Subcutaneous abdominal adipose tissue (tissue), 5 donors: ENCODE measurements at regions not wholly inside any gene's neighbourhood (a gene's known extent, or its start where the extent isn't known, plus 50 kb on each side); places are given as distances from the start of the nearest gene placed in this dataset.

ENCODE experiments used
- H3K27ac ChIP-seq: one replicate; pipeline ENCODE4 v1.7.0; 2013; ENCODE audit warnings: low read depth, mild to moderate bottlenecking, inconsistent platforms, low read length, moderate library complexity
- H3K27me3 ChIP-seq, 5 donors: one replicate each; pipeline ENCODE4 v1.7.0; 2013; ENCODE audit warnings: low read length in 5 of 5, inconsistent platforms in 1 of 5; ENCODE audit not compliant: control insufficient read depth in 5 of 5, insufficient read depth in 4 of 5
- H3K36me3 ChIP-seq, 5 donors: one replicate each; pipeline ENCODE4 v1.7.0; 2013; ENCODE audit warnings: low read length in 5 of 5; ENCODE audit not compliant: control insufficient read depth in 5 of 5, insufficient read depth in 5 of 5
- H3K4me1 ChIP-seq, 5 donors: one replicate each; pipeline ENCODE4 v1.7.0; 2013; ENCODE audit warnings: low read length in 5 of 5, mild to moderate bottlenecking in 3 of 5, moderate library complexity in 1 of 5; ENCODE audit not compliant: control insufficient read depth in 5 of 5, insufficient read depth in 5 of 5
- H3K4me3 ChIP-seq, 5 donors: one replicate each; pipeline ENCODE4 v1.7.0; 2013; ENCODE audit warnings: low read length in 5 of 5, low read depth in 1 of 5
- H3K9ac ChIP-seq, 5 donors: one replicate each; pipeline ENCODE4 v1.7.0; 2013; ENCODE audit warnings: low read length in 5 of 5, mild to moderate bottlenecking in 4 of 5, moderate library complexity in 3 of 5
- H3K9me3 ChIP-seq, 5 donors: one replicate each; pipeline ENCODE4 v1.7.0; 2013; ENCODE audit warnings: low read length in 5 of 5; ENCODE audit not compliant: control insufficient read depth in 5 of 5
- donor health status: healthy.
- donor health status: healthy.
- donor health status: healthy.
- donor health status: healthy.
- donor health status: healthy.

DNA sequence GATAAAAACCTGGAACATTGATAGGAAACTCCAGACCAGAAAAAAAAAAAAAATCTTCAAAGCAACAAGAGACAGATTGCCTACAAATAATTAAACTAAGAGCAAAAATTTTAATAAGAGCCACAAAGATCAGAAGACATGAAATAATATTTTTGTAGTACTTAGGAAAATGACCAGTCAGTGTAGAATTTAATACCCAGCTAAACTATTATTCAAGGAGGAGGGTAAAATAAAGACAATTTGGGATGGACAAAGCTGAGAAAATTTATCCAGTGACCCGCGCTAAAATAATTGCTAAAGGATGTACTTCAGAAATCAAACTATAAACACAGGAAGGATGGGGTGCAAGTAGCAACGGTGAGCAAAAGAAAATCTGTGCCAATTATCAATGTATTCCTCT, 133.2 kb downstream of the AQP9 start:
- Histone ChIP-seq H3K4me3 (no peak overlapping the region), H3K9ac (no peak overlapping the region), H3K36me3 (no peaks in the 10 kb centered on the region), H3K27me3 (no peaks in the 10 kb centered on the region), H3K9me3 (peaks cover 0 to 8% (median 5%) of the 10 kb centered on the region in 5 donors), H3K4me1 (peaks cover 0 to 5% (median 0%) of the 10 kb centered on the region in 5 donors), H3K27ac (no peak overlapping the region)

GRCh38 chr15:58273104-58273503, 134.9 kb downstream of the AQP9 start:
- peaks cover 0 to 8% (median 5%) of the 10 kb centered on the region in 5 donors for H3K9me3 ChIP-seq
- H3K4me3 ChIP-seq: no peak overlapping the region
- no peak overlapping the region for H3K27ac ChIP-seq
- no peak overlapping the region for H3K9ac ChIP-seq
- H3K27me3 ChIP-seq: no peaks in the 10 kb centered on the region
- no peaks in the 10 kb centered on the region for H3K36me3 ChIP-seq
- H3K4me1 ChIP-seq: peaks cover 0 to 5% (median 0%) of the 10 kb centered on the region in 5 donors

DNA sequence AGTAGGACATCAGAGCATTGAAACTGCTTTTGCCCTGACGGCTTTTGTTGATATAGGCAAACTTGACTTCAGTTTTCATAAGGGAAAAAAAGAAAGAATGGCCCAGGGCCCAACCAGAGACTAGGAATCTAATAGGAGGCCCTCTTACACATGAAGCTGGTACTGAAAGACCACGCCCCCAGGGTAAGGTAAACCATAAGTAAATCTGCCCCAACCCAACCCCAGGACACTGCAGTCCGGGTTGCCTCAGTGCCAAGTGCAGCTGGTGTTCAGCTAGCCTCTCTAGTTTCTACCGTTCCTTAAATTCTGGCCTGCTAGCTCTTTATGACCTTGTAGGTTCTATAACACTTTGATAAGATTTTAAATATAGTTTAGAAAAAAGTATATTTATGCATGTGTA, 136.7 kb downstream of the AQP9 start:
- no peak overlapping the region for H3K27ac ChIP-seq
- H3K9ac ChIP-seq: no peak overlapping the region
- peaks cover 0 to 3% (median 0%) of the 10 kb centered on the region in 5 donors for H3K27me3 ChIP-seq
- no peak overlapping the region for H3K4me3 ChIP-seq
- H3K36me3 ChIP-seq: no peaks in the 10 kb centered on the region
- peaks cover 0 to 8% (median 5%) of the 10 kb centered on the region in 5 donors for H3K9me3 ChIP-seq
- peaks cover 0 to 4% (median 0%) of the 10 kb centered on the region in 5 donors for H3K4me1 ChIP-seq

DNA sequence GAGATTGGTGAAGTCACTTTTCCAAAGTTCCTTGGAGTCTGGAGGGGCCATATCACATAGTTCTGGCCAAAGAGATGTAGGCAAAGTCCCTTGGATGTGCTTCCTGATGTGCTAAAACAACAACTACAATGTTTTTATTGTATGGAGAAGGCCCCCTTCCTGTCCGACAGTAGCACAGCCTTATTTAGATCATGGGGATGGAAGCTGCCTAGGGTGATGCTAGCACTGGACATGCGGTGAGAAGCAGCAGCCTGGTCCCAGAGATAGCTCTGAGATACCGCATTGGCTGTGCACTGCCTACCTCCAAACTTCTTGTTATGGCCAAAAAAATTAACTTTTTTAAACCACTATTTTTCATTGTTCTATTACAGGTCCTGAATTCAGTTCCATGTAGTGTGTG, 137.6 kb downstream of the AQP9 start:
- Histone ChIP-seq H3K27me3 (peaks cover 0 to 3% (median 0%) of the 10 kb centered on the region in 5 donors), H3K36me3 (no peaks in the 10 kb centered on the region), H3K9me3 (peaks cover 0 to 8% (median 5%) of the 10 kb centered on the region in 5 donors), H3K4me1 (no peaks in the 10 kb centered on the region), H3K4me3 (no peak overlapping the region), H3K9ac (no peak overlapping the region), H3K27ac (no peak overlapping the region)

DNA sequence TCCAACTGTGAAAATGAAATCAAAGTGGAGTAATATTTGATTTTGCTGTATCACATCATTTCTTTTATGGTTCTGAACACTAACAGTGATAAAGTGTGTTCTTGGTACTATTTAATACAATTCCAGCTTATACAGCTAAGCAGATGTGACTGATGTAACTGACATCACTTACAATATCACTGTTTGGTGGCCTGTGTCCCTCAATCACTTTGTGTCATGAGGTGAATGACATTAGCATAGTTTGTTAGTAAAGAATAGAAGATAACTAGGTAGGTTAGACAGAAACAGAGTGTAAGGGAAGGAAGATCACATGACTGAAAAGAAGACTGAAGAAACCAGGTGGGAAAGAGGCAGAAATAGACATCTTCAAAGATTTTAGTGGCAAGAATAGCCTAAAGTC, 138.7 kb downstream of the AQP9 start:
- H3K9me3 ChIP-seq: peaks cover 0 to 2% (median 1%) of the 10 kb centered on the region in 5 donors
- H3K4me3 ChIP-seq: no peak overlapping the region
- H3K27ac ChIP-seq: no peak overlapping the region
- H3K4me1 ChIP-seq: no peaks in the 10 kb centered on the region
- H3K9ac ChIP-seq: no peak overlapping the region
- H3K27me3 ChIP-seq: peaks cover 0 to 3% (median 0%) of the 10 kb centered on the region in 5 donors
- no peaks in the 10 kb centered on the region for H3K36me3 ChIP-seq

DNA sequence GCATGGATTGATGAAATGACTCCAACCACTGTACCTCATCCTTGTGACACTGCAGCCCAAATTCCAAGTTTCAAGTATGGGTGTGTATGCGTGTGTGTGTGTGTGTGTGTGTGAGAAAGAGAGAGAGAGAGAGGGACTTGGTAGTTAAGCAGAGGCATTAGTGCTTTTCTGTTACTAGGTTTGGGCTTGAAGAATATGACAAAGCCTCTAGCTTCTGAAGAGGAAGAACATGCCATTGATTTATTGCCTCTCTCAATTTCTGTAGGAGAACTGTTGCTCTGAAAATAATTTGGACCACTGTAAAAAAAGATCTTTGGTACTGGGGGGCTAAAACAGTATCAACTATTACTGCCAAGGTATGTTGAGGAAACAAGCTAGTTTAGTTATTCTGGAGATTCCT, 139.2 kb downstream of the AQP9 start:
- Histone ChIP-seq H3K9me3 (no peaks in the 10 kb centered on the region), H3K27ac (no peak overlapping the region), H3K36me3 (no peaks in the 10 kb centered on the region), H3K27me3 (peaks cover 0 to 3% (median 0%) of the 10 kb centered on the region in 5 donors), H3K9ac (no peak overlapping the region), H3K4me1 (no peaks in the 10 kb centered on the region), H3K4me3 (no peak overlapping the region)

DNA sequence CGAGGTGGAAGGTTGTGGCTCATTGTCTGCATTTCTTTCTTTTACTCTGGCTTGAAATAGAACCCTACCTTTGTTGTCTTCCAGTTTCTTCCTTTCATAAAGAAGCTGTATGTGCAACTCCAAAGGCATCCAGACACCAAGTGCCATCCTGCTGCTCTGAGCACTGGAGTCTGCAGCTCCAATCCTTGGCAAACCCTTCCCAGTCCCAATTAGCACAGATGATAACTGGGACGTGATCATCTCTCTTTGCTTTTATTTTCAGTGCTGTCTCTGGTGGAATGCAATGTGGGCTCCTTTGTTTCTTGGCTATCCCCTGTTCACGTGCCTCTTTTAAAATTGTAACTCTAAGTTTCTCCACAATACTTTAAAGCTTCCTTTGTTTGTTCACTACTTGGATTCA, 140.9 kb downstream of the AQP9 start:
- Histone ChIP-seq H3K36me3 (no peaks in the 10 kb centered on the region), H3K9ac (no peak overlapping the region), H3K4me1 (no peaks in the 10 kb centered on the region), H3K9me3 (no peaks in the 10 kb centered on the region), H3K27ac (no peak overlapping the region), H3K27me3 (peaks cover 0 to 3% (median 0%) of the 10 kb centered on the region in 5 donors), H3K4me3 (no peak overlapping the region)

DNA sequence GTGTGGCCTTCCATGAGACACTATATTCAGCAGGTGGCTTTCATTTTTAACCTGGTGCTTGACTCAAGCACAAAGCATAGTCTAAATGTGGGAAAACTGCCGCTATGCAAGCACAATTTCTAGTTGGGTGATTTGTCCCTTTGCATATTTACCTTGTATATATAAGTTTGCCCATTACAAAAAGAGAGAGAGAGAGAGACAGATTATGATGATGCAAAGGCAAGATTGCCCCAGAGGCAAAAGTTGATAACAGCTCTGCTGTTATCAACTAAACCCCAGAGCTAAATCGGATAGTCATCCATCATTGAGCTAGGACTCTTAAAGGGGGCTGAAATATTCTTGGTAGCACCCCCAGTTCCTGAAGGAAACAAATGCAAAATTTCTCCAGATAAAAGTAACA, 141.5 kb downstream of the AQP9 start:
- Histone ChIP-seq H3K9ac (no peak overlapping the region), H3K27me3 (peaks cover 0 to 3% (median 0%) of the 10 kb centered on the region in 5 donors)

GRCh38 chr15:58282060-58282708, 144.0 kb downstream of the AQP9 start:
- no peak overlapping the region for H3K27ac ChIP-seq
- no peak overlapping the region for H3K4me3 ChIP-seq
- no peaks in the 10 kb centered on the region for H3K4me1 ChIP-seq
- H3K36me3 ChIP-seq: no peaks in the 10 kb centered on the region
- peaks cover 0 to 3% (median 0%) of the 10 kb centered on the region in 5 donors for H3K27me3 ChIP-seq
- no peak overlapping the region for H3K9ac ChIP-seq
- H3K9me3 ChIP-seq: no peaks in the 10 kb centered on the region

More for the DNA sequence above, 141.5 kb downstream of the AQP9 start:
- H3K4me1 ChIP-seq: no peaks in the 10 kb centered on the region
- no peak overlapping the region for H3K4me3 ChIP-seq
- H3K9me3 ChIP-seq: no peaks in the 10 kb centered on the region
- H3K27ac ChIP-seq: no peak overlapping the region
- H3K36me3 ChIP-seq: no peaks in the 10 kb centered on the region

DNA sequence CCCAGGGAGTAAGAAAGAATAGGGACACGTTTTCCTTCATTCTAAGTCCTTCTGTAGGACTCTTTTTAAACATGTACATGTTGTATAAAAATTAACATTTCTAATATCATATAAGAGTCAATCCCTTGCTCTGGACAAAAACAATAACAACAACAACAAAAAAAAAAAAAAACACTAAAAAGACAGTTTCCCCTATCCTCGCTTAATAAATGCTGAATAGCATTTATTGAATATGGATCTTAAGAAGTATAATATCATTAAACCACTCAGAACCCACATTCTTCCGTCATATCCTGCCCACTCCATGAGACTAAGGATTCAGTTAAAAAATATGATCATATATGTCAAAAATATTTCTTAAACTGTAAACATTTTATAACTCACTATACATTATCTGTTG, 145.1 kb downstream of the AQP9 start:
- Histone ChIP-seq H3K36me3 (no peaks in the 10 kb centered on the region), H3K9me3 (no peaks in the 10 kb centered on the region), H3K4me1 (no peaks in the 10 kb centered on the region), H3K9ac (no peak overlapping the region), H3K27me3 (peaks cover 0 to 3% (median 0%) of the 10 kb centered on the region in 5 donors), H3K27ac (no peak overlapping the region), H3K4me3 (no peak overlapping the region)
